ENCODE measurements at regions not wholly inside any gene's neighbourhood (a gene's known extent, or its start where the extent isn't known, plus 50 kb on each side); places are given as distances from the start of the nearest gene placed in this dataset.

DNA sequence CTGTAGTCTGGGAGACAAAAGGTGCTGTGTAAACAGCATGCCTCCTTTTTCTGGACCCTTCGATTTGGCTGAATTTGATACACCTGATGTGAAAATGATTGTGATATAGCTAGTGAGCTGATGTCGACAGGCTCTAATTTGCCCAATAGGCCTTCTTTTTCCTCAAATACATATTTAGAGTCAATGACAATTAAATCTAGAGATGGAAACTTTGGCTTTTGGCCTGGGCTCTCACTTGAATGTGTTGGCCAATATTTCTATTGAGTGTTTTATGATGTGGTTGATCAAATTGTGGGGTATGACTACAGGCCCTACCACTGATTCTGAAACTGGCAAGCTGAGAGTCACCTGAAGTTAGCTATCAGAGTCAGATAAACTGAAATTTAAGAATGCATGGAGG, 151.8 kb upstream of the MEOX2 start:
- DNase-seq (ENCODE audit: low read depth in 1 of 2, low spot score in 1 of 2) = no peak
- H3K27ac ChIP-seq = no peak overlapping the region
- H3K9me3 ChIP-seq (ENCODE audit: low read depth) = no peaks in the 10 kb centered on the region
- H3K4me3 ChIP-seq = no peak overlapping the region
- H3K4me1 ChIP-seq (ENCODE audit: low read depth) = no peaks in the 10 kb centered on the region
- H3K36me3 ChIP-seq = no peaks in the 10 kb centered on the region
- TF ChIP-seq, protein P1, sequence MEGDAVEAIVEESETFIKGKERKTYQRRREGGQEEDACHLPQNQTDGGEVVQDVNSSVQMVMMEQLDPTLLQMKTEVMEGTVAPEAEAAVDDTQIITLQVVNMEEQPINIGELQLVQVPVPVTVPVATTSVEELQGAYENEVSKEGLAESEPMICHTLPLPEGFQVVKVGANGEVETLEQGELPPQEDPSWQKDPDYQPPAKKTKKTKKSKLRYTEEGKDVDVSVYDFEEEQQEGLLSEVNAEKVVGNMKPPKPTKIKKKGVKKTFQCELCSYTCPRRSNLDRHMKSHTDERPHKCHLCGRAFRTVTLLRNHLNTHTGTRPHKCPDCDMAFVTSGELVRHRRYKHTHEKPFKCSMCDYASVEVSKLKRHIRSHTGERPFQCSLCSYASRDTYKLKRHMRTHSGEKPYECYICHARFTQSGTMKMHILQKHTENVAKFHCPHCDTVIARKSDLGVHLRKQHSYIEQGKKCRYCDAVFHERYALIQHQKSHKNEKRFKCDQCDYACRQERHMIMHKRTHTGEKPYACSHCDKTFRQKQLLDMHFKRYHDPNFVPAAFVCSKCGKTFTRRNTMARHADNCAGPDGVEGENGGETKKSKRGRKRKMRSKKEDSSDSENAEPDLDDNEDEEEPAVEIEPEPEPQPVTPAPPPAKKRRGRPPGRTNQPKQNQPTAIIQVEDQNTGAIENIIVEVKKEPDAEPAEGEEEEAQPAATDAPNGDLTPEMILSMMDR (IDR thresholded peaks at IDR 0.05; ENCODE audit: low read depth, low read length) = no peak
- H3K27me3 ChIP-seq = no peaks in the 10 kb centered on the region

DNA sequence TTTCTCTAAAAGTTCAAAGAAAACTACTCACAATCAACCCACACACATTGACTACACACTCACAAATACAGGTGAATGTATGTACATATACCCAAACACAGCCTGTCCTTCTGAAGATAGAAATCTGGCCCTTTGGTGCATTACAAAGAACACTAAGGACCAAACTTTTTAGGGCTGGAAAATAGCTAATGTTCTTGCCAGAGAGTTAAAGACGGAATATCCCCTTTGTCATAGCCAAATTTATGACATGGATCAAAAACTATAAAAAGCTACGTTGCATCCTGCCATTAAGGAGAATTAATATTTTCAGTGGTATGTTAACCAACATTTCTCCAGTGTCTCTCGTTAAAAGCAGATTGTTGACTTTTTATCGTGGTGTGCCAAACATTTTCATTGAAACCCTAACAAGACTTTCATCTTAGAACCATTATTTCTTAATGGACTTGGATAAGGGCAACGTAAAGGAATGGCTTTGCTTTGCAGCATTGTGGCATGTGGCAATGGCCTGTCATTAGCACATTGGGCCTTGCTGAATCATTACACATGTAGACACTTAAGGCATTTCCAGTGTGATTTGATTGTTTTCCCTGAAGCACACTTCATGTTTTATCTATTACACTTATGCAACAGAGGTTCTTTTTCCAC, 150.9 kb upstream of the MEOX2 start:
- peak in 1 of 2 donors; percentile 43 for DNase-seq (ENCODE audit: low read depth in 1 of 2, low spot score in 1 of 2)
- Histone ChIP-seq H3K27me3 (no peaks in the 10 kb centered on the region), H3K36me3 (no peaks in the 10 kb centered on the region), H3K9me3 (ENCODE audit: low read depth) (no peaks in the 10 kb centered on the region), H3K4me1 (ENCODE audit: low read depth) (no peaks in the 10 kb centered on the region), H3K4me3 (no peak overlapping the region), H3K27ac (no peak overlapping the region)
- TF ChIP-seq, protein P1 (IDR thresholded peaks at IDR 0.05; ENCODE audit: low read depth, low read length) = no peak

DNA sequence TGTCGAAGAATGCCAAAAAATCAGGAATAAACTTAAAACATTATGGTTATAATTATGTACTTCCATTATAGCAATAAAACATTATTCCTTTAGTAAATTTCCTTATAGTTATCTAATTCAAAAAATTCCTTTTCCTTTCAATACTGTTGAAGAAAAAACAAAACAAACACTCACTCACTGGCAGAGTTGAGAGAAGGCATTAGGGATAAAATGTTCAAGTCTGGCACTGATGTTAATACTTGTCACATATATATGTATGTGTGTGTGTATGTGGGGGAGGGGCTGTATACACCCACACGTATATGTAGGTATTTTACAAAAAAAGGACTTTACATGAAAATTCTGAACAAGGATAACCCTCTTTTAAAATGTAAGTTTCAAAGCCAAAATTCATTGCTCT, 150.2 kb upstream of the MEOX2 start:
- TF ChIP-seq, protein P1 (IDR thresholded peaks at IDR 0.05; ENCODE audit: low read depth, low read length) = no peak
- DNase-seq (ENCODE audit: low read depth in 1 of 2, low spot score in 1 of 2) = no peak
- no peak overlapping the region for H3K27ac ChIP-seq
- H3K36me3 ChIP-seq = no peaks in the 10 kb centered on the region
- H3K27me3 ChIP-seq = no peaks in the 10 kb centered on the region
- no peaks in the 10 kb centered on the region for H3K4me1 ChIP-seq (ENCODE audit: low read depth)
- no peak overlapping the region for H3K4me3 ChIP-seq
- no peaks in the 10 kb centered on the region for H3K9me3 ChIP-seq (ENCODE audit: low read depth)

DNA sequence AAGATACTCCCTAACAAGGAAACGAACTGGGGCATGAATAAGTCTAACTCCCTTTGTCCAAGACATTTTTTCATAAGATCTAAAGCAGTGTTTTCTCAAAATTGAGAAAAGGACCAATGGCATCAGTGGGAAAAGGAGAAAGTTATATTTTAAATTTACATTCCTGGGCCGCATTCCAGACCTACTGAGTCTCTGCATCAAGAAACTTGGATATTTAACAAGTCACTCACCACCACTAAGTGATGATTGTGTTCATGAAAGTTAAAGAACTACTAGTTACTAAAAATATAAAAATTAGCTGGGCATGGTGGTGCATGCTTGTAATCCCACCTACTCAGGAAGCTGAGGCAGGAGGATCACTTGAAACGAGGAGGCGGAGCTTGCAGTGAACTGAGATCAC, 149.6 kb upstream of the MEOX2 start:
- no peak overlapping the region for H3K4me3 ChIP-seq
- no peak overlapping the region for H3K27ac ChIP-seq
- no peaks in the 10 kb centered on the region for H3K4me1 ChIP-seq (ENCODE audit: low read depth)
- no peaks in the 10 kb centered on the region for H3K9me3 ChIP-seq (ENCODE audit: low read depth)
- DNase-seq (ENCODE audit: low read depth in 1 of 2, low spot score in 1 of 2) = no peak
- TF ChIP-seq, protein P1 (IDR thresholded peaks at IDR 0.05; ENCODE audit: low read depth, low read length) = no peak
- H3K27me3 ChIP-seq = no peaks in the 10 kb centered on the region
- no peaks in the 10 kb centered on the region for H3K36me3 ChIP-seq

DNA sequence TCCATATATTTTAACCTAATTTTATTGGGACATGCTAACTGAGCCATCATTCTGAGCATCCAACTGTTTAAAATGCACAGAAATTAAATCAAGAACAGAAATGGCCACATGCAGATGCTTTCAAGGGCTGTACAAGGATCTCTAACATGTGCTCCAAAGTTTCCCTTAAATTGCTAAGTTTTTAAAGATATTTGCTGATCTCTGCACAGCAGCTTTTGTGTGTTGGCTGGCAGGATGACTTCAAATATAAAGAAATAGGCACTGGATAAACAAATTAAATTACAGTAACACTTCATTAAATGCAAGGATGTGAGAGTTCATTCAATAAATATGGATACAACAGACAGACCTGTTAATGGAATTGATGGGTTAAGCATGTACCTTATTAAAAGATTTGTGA, 148.0 kb upstream of the MEOX2 start:
- Histone ChIP-seq H3K27me3 (no peaks in the 10 kb centered on the region), H3K4me3 (no peak overlapping the region), H3K4me1 (ENCODE audit: low read depth) (no peaks in the 10 kb centered on the region), H3K36me3 (no peaks in the 10 kb centered on the region), H3K9me3 (ENCODE audit: low read depth) (no peaks in the 10 kb centered on the region), H3K27ac (no peak overlapping the region)
- TF ChIP-seq, protein P1 (IDR thresholded peaks at IDR 0.05; ENCODE audit: low read depth, low read length) = no peak
- DNase-seq (ENCODE audit: low read depth in 1 of 2, low spot score in 1 of 2) = no peak
